DMS 273 treated with DMSO at 0.1 percent for 48 hours (cell line): ENCODE measurements at regions not wholly inside any gene's neighbourhood (a gene's known extent, or its start where the extent isn't known, plus 50 kb on each side); places are given as distances from the start of the nearest gene placed in this dataset.
"Not testable (repeated sequence)": the region's sequence is repeated elsewhere in the genome, so short reads cannot be mapped to it uniquely, and the experiment has no call there.

Source experiments
- DNase-seq: peaks from one replicate; lab custom pipeline; 2025; lab: John Stamatoyannopoulos, UW

DNA sequence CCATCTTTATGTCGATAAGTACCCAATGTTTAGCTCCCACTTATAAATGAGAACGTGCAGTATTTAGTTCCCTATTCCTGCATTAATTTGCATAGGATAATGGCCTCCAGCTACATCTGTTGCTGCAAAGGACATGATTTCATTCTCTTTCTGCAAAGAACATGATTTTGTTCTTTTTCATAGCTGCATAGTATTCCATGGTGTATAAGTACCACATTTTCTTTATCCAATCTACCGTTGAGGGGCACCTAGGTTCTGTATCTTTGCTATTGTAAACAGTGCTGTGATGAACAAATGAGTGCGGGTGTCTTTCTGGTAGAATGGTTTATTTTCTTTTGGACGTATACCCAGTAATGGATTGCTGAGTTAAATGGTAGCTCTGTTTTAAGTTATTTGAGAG is 63.0 kb downstream of the HLX start:
- no peak for DNase-seq

GRCh38 chr1:220942914-220943313 is 63.7 kb downstream of the HLX start:
- not testable (repeated sequence) for DNase-seq

- no peak for DNase-seq
These were observed 64.2 kb downstream of the HLX start for GRCh38 chr1:220943319-220943996.

DNA sequence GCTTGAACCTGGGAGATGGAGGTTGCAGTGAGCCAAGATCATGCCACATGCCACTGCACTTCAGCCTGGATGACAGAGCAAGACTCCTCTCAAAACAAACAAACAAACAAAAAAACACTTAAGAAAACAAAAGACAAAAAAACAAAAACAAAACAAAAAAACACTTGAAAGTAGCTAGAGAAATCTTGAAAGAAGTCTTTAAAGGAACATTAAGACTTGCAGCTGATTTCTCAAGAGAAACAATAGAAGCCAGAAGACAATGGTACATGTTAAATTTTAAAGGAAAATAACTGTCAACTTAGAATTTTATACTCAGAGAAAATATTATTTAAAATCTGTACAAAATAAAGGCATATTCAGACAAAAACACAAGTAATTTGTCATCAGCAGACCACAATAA is 71.3 kb downstream of the HLX start:
- DNase-seq, result no peak

DNA sequence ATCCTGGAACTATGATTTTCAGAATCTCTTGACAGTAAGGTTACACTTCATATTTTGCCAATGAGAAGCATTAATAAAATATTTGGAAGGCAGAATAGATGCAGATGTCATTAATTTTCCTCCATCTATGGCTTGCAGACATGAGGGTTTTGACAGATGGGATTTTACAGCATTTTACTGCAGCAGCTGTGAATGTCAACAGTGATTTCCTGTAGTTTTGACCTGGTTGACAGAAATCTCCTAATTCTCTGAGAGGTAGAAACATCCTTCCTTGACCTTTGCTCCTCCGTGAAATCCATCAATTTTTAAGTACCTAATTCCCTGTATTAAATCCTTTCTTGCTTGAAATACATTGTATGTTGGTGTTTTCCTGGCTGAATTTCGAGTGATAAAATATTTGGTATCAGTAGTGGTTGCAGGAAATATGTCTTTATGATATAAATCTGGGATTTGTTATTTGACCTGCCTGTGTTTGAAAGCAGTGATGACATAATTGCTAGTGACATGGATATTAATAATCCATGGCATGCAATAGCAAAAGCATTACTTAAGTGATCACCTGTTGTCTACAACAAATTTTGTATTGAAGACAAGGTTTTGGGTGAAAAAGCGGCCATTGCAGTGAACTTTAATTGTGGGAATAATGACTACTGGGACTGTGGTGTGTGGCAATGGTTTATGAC is 73.9 kb downstream of the HLX start:
- DNase-seq, result no peak

GRCh38 chr1:220954321-220955075 is 75.3 kb downstream of the HLX start:
- no peak for DNase-seq

DNA sequence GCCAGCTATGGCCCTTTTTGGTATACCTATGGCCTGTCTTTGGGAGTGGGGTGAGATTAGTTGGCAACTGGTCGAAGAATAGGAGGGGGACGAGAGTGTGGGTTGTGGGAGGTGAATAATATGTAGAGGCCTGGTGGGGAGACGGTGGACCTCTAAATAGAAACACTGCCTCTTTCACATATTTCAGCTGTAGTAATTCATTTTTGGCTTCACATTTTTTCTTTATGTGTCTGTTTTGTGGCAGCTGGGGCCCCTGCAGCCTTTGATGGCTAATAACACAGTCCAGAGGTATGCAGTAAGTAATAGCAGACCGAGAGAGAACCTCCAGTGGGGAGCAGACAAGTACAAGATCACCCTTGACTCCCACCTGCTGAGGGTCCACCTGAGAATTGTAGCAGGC is 75.9 kb downstream of the HLX start:
- DNase-seq, result no peak

GRCh38 chr1:220956501-220957232 is 77.4 kb downstream of the HLX start:
- DNase-seq, result no peak

DNA sequence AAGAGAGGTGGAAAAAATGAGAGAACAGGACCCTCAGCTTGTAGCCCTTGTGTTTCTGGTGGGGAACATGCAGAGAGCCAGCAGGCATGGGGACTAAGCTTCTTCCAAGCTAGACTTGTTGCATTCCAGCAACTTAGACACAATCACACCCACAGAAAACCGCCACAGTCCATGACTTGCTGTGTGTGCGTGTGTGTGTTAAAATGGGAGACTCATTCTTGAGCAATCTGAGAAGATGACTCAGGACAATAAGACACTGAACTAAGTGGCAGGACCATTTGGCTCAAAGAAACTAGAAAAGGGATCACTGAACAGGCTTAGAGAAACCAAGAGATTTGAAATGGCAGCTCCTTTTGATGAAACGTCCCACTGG is 78.0 kb downstream of the HLX start:
- DNase-seq, result no peak

- no peak for DNase-seq
These were observed 79.0 kb downstream of the HLX start for GRCh38 chr1:220958234-220958633.

DNA sequence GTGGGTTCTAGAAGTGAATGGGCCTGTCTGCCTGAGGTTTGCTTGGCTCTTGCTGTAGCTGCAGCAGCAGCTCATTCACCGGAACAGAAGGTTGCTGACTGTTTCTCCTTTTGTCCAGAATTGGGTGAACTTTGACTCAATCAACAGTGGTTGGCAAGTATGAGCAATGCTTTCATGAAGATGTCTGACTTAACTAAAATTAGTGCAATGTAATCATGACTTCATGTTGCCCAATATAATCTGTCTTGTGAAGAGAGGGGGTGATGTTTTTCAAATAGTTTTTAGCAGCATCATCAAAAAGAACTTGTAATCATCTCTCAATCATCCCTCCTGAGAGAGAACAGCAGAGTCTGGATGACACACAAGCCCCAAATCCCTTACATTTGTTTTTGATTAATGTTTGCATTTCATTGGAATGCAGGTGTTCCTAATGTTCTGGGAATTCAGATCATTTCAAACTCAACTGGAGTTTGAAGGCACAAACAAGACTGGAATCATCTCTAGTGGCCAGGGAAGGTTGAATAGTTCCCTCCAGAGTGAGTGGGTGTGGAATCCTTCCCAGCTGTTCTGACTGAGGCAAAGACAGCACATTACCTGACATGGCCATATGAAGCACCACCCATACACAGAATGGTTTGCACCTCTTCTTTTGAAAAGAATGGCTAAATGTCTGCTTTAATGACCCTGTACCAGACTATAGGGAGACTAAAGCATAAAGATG is 82.9 kb downstream of the HLX start:
- no peak for DNase-seq

GRCh38 chr1:220966041-220966440 is 86.8 kb downstream of the HLX start:
- no peak for DNase-seq

DNA sequence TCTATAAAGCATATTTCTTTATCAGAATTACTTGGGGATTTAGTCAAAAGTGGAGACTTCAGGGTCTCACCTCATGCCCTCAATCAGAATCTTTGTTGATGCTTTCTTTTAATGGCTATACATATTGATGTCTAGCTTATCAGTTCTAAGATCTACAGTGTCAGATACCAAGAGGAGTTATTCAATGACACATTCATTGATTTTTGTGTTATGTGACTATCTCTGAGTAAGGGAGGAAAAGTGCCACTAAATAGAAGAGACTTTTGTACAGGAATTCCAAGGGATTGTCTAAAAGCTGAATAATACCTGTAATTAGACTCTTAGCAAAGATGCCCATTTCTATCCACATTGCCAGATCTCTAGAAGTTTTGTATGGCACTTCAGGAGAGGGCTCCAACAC is 87.2 kb downstream of the HLX start:
- no peak for DNase-seq

DNA sequence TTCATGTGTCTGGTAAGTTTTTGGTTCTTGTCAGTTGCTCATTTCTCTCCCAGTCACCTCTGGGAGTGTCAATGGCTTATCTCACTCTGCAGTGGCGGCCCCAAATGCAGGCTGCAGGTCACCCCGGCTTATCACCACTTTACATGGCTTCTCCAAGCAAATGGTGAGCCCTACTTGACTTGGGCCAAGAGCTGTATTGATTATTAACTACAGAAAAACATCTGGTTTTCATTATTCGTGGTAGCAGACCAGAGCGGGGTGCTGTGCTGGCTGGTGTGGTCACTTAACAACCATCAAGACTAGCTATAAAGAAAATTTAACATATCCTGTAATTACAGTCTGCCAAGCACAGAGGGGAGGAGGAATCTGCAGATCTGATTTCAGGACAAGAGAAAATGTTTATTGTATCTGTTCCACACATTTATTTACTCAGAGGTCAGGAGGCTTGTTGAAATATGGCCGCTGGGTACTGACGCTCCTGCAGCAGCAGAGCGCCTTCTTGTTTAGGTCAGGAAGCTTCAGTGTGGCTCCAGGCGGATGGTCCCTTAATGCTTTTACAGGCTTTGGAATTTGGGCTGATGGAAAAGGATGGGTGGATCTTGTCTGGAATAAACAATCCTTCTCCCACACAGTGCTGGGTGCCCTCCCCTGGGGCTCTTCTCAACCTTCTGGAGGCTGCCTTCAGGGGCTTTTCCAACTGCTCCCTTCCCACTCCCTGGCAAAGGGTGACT is 87.8 kb downstream of the HLX start:
- no peak for DNase-seq

GRCh38 chr1:220967911-220968310 is 88.7 kb downstream of the HLX start:
- DNase-seq, result no peak

GRCh38 chr1:220969281-220969680 is 90.0 kb downstream of the HLX start:
- DNase-seq, result not testable (repeated sequence)

DNA sequence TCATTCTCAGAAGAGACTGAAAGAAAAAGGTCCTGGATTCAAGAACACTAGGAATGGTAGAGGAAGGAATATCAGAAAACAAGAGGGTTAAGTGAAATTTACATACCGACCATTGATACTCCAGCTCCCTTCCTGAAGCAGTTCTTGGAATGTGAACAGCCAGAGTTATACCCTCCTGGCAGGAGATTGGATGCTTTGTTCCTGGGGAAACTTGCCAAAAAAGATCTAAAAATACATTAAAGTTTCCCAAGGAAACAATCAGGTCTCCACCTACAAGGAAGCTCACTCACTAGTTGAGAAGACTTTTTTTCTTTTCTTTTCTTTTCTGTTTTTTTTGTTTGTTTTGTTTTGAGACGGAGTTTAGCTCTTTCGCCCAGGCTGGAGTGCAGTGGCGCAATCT is 91.1 kb downstream of the HLX start:
- DNase-seq, result no peak

DNA sequence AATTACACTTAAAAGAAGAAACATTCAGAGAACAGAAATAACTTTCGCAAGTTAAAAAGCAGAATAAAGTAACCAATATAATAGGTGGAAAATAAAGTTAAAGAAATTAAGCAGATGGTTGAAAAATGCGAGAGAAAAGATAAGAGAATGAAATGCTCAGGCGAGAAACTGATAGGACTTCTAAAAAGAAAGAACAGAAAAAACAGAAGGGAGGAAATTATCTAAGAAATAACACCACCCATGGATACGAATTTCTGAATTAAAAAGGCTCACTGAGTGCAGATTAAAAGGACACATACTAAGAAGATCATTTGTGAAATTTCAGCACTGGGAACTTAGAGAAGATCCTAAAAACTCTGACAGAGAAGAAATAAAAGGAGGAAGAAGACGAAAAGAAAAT is 92.0 kb downstream of the HLX start:
- no peak for DNase-seq

- DNase-seq, result no peak
These were observed 95.2 kb downstream of the HLX start for GRCh38 chr1:220974431-220974830.

- DNase-seq, result no peak
These were observed 97.1 kb downstream of the HLX start for GRCh38 chr1:220976390-220976789.

DNA sequence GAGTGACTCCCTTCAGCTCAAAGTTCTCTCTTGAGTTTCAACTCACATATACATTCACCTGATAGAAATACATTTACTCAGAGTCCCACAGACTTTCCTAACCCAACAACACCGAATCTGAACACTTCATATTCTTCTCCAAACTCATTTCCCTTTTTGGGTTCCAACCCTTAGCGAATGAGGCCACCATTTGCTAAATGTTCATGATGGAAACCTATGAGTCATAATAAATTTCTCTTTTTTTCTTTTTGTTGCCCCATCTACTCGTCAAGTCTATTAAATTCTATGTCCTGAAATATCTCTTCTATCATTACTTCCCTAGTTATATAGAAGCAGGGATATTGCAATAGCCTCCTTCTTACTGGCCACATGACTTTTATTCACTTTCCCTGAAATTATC is 100.1 kb downstream of the HLX start:
- DNase-seq, result no peak
